ENCODE measurements at regions not wholly inside any gene's neighbourhood (a gene's known extent, or its start where the extent isn't known, plus 50 kb on each side); places are given as distances from the start of the nearest gene placed in this dataset.
"Not testable (repeated sequence)": the region's sequence is repeated elsewhere in the genome, so short reads cannot be mapped to it uniquely, and the experiment has no call there.

DNA sequence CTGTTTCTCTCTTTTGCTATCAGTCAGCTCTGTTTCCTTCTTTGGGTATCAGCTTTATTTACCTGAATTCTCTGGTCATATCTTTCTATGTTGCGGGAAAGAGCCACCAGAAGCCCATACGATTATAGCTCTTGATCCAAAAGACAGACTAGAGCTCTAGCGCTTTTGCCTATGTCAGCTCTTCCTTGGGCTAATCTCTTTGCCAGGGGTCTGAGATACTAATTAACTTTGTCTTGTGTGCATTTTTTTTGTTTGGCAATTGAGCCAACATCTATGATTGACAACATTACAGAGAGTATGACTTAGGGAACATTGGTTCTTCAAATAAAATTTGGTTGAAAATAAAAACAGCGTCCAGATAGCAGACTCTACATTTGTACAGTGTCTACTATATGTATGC lies 603.0 kb downstream of the KCTD16 start:
- DNase-seq, result no peak

DNA sequence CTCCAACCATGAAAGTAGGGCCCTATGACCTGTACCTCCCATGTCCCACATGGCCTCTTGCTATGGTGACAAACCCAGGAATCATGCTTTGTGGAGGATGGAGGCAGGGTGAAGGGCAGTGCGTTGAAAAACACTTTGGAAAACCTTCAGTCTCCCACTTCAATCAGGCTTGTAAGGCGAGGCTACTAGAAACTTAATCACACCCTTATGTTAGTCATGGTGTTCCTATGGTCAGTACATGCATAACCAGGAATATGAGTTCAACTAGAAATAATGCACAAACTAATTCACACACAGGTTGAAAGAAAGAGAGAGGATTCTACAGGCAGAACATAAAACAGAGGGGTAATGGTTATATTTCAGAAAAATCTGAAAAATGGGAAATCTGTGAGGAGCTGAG lies 601.1 kb downstream of the KCTD16 start:
- no peak for DNase-seq

DNA sequence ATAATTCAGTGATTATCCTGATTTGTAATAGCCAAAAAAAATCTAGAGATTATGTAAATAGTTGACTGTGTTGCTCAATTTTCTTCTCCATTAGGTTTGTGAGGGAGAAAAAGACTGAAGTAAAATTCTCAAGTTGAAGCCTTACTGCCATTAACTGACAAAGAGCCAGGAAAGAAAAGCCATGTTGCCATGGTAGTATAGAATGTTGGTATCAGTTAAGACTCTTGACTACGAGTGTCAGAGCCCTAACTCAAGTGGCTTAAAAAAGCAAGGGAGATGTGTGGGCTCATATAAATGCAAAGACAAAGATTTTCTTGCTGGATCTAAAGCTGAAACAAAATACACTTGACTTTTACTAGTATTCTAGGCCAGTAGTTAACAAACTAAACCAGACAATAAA lies 571.7 kb downstream of the KCTD16 start:
- DNase-seq, result no peak

DNA sequence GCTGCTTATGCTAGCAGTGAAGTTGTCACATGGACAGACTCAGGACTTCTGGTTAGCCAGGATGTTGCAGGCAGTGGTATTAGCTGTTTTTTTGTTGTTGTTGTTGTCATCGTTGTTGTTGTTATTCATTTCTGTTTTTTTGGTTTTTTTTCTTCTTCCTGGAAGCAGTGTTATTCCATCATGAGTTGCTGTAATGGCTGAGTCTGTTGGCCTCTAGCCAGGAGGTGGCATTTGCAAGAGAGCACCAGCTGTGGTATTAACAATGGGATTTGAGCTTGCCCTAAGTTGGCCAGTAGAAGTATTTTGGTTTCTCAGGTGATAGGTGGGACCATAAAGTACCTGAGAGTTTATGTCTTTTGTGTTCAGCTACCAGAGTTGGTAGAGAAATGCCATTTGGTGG lies 561.1 kb downstream of the KCTD16 start:
- no peak for DNase-seq

DNA sequence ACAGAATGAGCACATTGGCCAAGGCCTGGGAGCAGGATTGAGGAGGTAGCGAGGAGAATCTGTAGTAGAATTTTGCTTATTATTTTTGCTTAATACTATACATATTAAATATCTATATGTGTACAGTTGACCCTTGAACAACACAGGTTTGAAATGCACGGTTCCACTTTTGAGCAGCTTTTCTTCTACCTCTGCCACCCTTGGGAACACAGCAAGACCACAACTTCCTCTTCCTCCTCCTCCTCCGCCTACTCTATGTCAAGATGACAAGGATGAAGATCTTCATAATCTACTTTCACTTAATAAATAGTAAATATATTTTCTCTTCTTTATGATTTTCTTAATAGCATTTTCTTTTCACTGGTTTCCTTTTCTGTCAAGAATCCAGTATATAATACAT lies 541.4 kb downstream of the KCTD16 start:
- no peak for DNase-seq

DNA sequence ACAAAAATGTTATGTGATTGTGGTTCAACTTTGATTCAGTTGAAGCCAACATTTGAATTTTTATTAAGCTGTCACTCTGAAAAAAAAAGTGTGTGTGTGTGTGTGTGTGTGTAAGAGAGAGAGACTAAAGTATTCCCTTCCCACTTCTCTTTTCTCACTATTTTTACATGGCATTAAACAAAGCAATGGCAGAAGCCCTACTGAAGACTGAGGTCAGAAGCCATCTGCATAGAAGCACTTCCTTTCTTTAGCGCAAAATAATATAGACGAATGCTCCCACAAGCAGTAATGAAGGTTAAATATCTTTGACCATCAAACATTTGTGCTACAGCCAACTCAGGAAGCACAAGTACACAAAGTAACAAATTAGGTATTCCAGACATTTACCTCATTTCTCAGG lies 540.5 kb downstream of the KCTD16 start:
- no peak for DNase-seq

DNA sequence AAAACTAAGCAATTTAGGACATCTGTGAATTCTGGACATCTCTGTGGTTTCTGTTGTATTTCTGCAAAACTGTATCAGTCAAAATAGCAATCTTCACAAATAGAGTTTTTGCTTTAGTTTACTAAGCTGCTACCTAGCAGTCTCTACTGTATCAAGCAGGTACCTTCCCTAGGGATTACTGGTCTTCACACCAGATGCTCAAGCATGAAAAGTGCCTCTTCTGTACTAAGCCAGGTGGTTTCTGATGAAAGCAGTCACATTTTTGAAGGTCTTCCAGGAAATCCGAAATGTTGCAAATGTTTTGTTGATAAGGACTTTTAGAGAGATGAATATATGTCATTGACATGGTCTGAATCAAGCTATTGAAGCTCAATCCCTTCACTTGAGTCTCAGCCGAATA lies 540.0 kb downstream of the KCTD16 start:
- DNase-seq, result no peak

DNA sequence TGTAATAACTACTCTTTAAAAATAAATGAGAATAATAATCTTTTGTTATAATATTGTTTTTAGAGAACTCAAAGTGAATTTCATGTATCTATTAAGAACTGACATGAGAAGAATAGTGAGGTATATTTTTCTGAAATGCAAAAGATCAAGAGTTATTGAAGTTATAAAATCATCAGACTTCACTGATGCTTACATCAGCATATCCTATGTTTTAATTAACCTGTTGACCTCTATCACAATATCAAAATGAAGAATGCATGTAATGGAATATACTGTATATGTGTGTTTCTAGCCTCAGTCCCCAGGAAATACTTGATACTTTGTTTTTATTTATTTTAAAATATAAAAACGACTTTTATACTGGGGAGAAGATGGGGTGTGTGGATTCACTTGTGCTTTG lies 533.1 kb downstream of the KCTD16 start:
- no peak for DNase-seq

DNA sequence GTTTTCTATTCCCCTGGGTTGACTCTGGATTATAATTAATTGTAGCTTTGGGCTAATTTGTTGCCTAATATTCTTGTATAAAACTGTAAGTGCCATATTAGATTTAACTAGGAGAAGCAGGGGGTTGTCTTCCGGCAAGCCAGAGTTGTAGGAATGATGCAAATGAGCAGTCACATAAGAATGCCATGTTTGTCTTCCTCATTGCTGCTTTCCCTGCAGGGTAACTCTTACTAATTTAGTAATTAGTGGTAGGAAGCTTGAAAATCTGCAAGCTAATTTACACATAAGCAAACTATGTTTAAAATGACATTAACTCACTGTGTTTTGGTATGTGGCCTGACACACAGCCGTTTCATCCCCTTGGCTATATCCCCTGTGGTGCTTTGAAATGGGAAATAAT lies 527.8 kb downstream of the KCTD16 start:
- peak; percentile 68 for DNase-seq

DNA sequence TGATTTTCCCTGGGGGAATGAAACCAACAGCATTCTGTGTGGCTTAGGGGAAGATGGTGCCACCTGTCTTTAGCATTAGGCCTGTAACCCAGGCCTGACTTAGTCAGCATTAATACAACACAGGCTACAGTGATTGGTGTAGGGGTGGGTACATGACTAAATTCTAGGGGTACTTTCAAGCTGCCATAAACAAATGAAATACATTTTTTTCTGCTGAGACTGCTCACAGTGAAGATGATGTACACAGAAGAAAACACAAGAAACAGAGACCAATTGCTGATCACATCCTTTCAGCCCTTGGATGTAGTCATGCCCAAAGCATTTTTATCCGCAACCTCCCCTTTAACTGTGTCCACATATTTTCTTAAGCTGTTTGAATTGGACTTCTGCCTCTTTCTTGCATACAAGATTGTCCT lies 527.2 kb downstream of the KCTD16 start:
- DNase-seq, result peak; percentile 96

DNA sequence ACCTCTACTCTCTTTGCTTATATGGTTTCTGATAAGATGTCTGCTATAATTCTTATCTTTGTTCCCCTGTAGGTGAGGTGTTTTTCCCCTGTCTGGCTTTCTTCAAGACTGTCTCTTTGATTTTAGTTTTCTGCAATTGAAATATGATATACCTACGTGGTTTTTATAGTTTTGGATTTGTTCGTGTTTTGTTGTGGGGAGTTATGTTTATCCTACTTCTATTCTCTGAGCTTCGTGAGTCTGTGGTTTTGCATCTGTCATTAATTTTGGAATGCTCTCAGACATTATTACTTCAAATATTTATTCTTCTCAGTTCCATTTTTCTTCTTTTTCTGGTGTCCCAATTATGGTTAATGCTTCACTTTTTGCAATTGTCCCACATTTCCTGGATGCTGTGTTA lies 521.3 kb downstream of the KCTD16 start:
- peak; percentile 11 for DNase-seq

DNA sequence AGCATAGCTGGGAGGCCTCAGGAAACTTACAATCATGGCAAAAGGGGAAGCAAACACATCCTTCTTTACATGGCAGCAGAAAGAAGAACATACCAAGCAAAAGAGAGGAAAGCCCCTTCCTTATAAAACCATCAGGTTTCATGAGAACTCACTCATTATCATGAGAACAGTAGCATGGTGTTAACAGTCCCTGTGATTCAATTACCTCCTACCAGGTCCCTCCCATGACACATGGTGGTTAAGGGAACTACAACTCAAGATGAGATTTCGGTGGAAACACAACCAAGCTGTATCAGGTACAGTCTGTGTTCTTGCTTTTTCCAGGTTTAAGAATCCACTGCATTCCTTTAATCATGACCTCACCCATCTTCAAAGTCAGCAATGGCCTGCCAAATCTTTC lies 514.2 kb downstream of the KCTD16 start:
- no peak for DNase-seq

DNA sequence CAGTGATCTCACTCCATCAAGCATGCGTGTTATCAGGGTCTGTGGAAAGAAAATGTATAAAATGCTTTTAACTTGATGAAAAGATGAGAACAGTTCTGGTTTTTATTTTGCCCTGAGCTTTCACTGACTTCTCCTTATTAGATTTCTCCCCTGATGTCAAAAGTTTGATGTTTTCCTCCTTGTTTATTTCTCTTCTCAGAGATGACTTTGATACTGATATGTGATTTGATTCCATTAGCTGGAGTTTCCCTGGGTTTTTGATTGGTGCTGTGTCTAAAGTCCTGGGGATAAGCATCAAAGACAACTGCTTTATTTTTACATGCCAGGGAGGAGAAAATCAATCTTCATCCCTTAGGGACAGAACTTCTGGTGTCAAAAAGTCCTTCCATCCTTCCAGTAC lies 510.0 kb downstream of the KCTD16 start:
- no peak for DNase-seq

DNA sequence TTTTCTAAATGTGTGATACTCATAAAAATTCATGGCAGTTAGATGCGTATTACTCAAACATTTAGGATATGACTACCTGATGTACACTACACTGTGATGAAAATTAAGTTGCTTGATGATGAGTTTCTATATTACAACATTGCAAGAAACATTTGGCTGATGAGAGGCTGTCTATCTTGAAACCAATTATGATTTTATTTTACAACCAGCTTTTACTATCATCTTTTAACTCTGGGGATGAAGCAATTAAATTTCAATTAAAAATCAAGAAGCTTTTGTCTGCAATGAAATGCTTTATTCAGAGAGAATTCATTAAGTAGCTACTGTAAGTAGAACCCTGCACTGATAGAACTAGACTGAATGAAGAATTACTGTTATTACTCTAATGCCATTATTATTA lies 500.4 kb downstream of the KCTD16 start:
- DNase-seq, result no peak

DNA sequence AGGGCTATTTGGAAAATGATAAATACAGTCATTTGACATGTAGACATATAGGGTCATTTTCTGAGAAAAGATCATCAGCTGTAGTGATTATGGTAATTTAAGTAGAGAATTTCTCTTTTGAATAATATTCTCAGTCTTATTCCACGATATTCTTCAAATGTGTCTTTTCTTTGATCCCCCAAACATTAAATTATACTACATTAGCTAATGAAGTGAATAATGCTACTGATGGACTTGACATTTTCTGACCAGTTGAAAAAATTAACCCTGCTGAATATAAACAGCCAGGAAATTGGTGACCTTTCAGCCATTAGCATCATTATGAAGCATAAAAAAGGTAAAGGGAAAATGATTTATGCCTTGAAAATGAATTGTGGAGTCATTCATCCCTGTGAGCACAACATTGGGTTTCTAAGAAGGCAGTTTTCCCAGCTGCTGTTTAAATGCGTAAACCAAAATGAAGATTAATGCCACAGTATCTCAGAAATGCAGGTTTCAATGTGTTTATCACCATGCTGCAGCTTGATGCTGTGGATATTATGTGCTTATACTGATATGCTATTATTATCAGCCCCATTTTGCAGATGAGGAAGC lies 489.1 kb downstream of the KCTD16 start:
- DNase-seq, result no peak

DNA sequence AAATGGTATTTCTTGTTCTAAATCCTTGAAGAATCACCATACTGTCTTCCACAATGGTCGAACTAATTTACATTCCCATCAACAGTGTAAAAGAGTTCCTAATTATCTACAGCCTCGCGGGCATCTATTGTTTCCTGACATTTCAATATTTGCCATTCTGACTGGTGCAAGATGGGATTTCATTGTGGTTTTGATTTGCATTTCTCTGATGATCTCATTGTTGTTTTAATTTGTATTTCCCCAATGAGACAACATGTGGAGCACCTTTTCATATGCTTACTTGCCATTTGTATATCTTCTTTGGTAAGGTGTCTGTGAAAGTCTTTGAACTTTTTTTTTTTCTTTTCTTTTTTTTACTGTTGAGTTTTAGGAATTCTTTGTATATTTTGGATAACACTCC lies 473.6 kb downstream of the KCTD16 start:
- DNase-seq, result no peak

DNA sequence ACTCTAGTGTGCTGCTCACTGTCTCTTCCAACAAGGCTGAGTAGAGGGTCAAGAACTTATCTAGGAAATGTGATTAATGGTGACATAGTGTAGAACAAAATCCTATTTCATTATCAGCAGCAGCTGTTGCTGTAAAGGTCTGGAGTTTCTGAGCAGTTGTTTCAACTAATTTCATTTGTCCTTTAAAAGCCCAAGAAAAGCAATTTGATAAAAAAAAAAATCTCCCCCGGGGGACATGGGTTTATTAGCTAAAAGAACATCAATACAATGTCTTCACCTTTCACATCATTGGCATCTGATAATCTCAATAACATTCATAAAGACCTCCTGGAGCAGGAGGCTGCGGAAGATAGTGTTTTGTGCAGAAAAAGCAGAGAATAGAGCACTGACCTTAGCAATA lies 468.1 kb downstream of the KCTD16 start:
- DNase-seq, result no peak

DNA sequence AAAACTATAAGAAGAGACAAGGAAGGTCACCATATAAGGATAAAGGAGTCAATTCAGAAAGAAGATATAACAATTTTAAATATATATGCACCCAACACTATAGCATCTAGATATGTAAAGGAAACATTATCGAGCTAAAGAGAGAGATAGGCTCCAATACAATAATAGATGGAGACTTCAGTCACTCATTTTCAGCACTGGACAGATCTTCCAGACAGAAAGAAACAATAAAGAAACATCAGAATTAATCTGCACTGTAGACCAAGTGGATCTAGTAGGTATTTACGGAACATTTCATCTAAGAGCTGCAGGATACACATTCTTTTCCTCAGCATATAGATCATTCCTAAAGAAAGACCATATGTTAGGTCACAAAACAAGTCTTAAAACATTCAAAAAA lies 463.5 kb downstream of the KCTD16 start:
- no peak for DNase-seq

DNA sequence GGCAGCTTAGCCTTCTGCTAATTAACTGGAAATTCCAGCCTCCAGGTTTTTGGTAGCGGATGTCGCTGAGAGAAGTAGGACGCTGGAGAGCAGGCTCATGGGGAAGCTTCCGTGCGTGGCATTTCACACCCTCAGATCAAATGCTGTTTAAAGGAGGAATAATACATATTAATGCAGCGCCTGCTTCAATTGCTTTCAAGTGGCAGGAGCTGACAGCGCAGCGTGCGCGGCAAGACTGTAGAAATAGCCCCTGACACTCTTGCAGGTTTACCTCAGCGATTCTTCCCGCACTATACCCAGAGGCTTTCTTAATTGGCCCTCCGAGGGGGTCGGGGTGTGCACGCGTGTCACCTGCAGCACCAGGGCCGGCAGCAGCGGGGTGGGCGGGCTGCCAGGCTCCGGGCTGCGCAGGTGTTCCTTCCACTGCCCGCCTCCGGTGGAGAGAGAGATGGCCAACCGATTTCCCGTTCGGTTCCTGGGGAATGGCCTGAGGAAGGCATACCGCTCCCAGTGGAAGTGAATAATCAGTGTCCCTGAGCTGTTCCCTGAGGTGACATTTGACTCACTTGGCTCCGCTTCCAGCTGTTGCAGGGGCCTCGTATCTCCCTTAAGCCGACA lies 427.9 kb downstream of the KCTD16 start:
- DNase-seq, result no peak

DNA sequence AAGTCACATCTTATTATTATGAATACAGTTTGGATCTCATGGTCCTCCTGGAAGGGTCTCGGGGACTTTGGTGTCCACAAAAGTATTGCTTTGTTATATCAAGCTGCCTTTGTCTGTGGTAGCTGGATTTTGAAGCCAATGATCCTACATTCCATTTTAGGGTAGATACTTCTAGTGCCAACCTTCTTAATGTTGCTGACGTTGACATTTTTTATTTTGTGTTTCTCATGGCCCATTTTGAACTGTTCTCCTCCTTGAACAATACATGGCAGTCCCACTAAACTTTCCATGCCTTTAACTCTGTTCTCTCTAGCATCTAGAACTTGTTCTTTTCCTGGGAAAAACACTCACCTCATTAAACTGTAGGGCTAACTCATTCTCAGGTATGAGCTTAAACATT lies 425.8 kb downstream of the KCTD16 start:
- no peak for DNase-seq

DNA sequence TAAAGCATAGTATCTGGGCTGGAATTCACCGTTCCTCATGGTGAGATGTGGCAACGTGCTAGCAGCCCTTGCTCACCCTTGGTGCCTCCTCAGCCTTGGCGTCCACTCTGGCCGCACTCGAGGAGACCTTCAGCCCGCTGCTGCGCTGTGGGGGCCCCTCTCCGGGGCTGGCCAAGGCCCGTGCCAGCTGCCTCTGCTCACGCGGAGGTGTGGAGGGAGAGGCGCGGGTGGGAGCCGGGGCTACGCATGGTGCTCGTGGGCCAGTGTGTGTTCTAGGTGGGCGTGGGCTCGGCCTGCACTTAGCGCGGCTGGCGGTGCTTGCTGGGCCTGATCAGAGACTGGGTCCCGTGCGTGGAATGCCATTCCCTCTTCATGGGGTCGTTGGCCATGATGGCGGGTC lies 424.2 kb downstream of the KCTD16 start:
- no peak for DNase-seq

DNA sequence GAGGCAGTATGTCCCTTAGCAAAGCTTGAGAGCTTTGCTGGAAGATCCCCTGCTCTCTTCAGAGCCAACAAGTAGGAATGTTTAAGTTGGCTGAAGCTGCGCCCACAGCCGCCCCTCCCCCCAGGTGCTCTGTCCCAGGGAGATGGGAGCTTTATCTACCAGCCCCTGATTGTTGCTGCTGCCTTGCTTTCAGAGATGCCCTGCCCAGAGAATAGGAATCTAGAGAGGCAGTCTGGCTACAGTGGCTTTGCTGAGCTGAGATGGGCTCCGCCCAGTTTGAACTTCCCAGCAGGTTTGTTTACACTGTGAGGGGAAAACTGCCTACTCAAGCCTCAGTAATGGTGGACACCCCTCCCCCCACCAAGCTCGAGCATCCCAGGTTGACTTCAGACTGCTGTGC lies 423.6 kb downstream of the KCTD16 start:
- not testable (repeated sequence) for DNase-seq

DNA sequence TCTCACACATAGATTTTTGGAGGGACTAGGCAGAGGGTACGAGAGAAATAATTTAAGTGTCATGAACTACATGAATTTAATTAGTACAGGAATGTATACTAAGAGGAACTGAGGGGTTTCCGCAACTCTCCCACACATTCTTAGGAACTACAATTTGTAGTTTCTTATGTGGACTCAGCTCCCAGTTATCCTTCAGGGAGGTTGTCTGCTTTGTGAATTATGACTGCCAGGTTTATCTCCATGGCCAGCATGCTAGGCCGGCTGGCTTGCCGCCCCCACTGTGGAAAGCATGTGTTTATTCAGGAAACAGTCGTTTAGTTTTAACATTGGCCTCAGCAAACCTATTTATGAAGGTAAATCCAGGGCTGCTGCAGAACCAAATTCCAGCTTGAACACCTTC lies 415.0 kb downstream of the KCTD16 start:
- no peak for DNase-seq

DNA sequence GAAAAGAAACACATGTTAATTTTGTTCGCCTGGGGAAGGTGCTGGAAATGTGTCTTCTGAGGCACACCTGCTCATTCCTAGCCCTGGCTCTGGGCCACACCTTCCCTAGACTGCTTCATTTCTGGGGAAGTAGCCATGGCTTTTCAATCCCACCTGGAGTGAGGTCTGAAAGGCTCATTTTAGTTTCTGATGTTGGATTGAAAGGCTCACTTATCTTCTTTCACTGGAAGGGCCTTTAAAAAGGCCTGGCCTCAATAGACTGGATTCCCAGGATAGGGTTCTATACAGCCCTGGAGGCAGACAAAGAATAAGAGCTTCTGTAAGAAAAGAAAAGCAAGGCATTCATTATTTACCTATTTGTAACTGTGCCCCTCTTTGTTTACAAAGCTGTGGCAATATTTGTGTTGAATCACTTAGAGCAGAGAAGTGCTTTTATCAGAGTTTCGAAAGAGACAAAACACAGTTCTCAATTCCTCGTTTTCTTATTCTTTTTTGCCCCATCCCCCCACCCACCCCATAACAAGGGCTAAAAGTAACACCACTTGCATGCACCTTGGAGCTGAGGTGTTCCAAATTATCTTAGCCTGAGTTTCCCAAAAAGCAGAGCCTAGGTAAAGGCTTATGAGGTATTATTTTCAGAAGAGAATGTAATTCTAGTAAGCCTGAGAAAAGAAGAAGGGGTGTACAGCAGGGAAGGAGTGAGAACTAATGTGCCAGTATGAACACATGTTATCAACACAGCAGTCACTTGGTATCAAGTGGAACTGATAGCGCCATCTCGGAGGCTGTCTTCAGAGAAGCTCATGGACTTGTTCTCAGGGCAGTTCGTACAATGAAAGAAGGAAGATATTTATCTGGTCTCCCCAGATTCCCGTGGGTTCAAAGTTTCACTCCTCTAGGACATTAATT lies 413.1 kb downstream of the KCTD16 start:
- no peak for DNase-seq
